K562 (cell line): ENCODE measurements at regions not wholly inside any gene's neighbourhood (a gene's known extent, or its start where the extent isn't known, plus 50 kb on each side); places are given as distances from the start of the nearest gene placed in this dataset.

Experiments used
- ATAC-seq: fragments of 200-7000 bp; cut with Tn5 transposase; 3 replicates; pipeline ENCODE4 v1.9.1; 2020; ENCODE audit warnings: moderate library complexity
- BruUV-seq: library from RNA; stranded (reverse); fragments of 400-500 nt; replicated peaks from 2 replicates; lab custom pipeline; 2021; lab: Mats Ljungman, UMichigan
- CTCF ChIA-PET: fragments of 300-600 bp; formaldehyde crosslinking; extraction: SDS; loops from one replicate; lab custom pipeline; 2021; ENCODE audit warnings: low intra/inter-chr PET ratio; lab: Yijun Ruan, JAX
- POLR2A ChIA-PET: fragments of 300-600, 350-650 bp; sonication (Branson Sonifier 250); formaldehyde crosslinking; extraction: SDS; loops from one replicate; lab custom pipeline; 2021; ENCODE audit warnings: antibody characterized with exemption, inconsistent platforms; lab: Yijun Ruan, JAX
- DNase-seq, 4 experiments: peaks; one replicate each; pipeline versions ENCODE4 v3.0.0 to v3.0.0-alpha.2; 2011 to 2018; ENCODE audit warnings: low spot score in 3 of 4, mixed read lengths in 3 of 4; ENCODE audit errors: extremely low read depth in 1 of 4
- FAIRE-seq: peaks from 2 replicates; lab custom pipeline; 2011; peaks lifted over from hg19 to GRCh38; lab: Jason Lieb, UNC
- H2AFZ ChIP-seq: 2 replicates; pipeline ENCODE4 v1.6.0; 2011; ENCODE audit warnings: low read depth, low read length, control low read depth, inconsistent platforms
- H3K27ac ChIP-seq: fragments of 200-600 bp; 3 replicates; pipeline ENCODE4 v1.8.0; 2011; ENCODE audit warnings: low read depth, mild to moderate bottlenecking, control low read depth, inconsistent platforms, low read length, moderate library complexity, mixed read lengths; ENCODE audit errors: extremely low read depth
- H3K27me3 ChIP-seq, 2 experiments: fragments of 300-600 bp in 1 of 2; 2 replicates in 1 of 2; 3 replicates in 1 of 2; pipeline versions ENCODE4 v1.6.0 to v1.8.0; 2011; ENCODE audit warnings: inconsistent platforms in 2 of 2, low read length in 2 of 2, mild to moderate bottlenecking in 1 of 2, mixed read lengths in 1 of 2, moderate library complexity in 1 of 2; ENCODE audit not compliant: control insufficient read depth in 2 of 2, insufficient read depth in 2 of 2
- H3K36me3 ChIP-seq: fragments of 300-600 bp; 3 replicates; pipeline ENCODE4 v1.8.0; 2011; ENCODE audit warnings: mild to moderate bottlenecking, low read length, inconsistent platforms; ENCODE audit not compliant: control insufficient read depth, insufficient read depth
- H3K4me1 ChIP-seq, 2 experiments: fragments of 200-600 bp in 1 of 2; replicated peaks in 1 of 2; 2 replicates in 1 of 2; 3 replicates in 1 of 2; pipeline versions ENCODE4 v1.5.1 to v1.8.0; 2011; ENCODE audit warnings: inconsistent platforms in 2 of 2, low read length in 2 of 2, mild to moderate bottlenecking in 1 of 2, mixed read lengths in 1 of 2, moderate library complexity in 1 of 2; ENCODE audit not compliant: control insufficient read depth in 2 of 2, insufficient read depth in 2 of 2
- H3K4me2 ChIP-seq: 2 replicates; pipeline ENCODE4 v1.6.1; 2011; ENCODE audit warnings: low read length, control low read depth, inconsistent platforms, mixed read lengths; ENCODE audit not compliant: insufficient read depth
- H3K4me3 ChIP-seq: fragments of 200-600 bp; sonication (generic), shearing (Covaris generic); 2 replicates; pipeline ENCODE4 v1.5.1; 2016; ENCODE audit warnings: control low read depth, inconsistent platforms
- H3K79me2 ChIP-seq: fragments of 200-600 bp; 3 replicates; pipeline ENCODE4 v1.8.0; 2011; ENCODE audit warnings: low read length, inconsistent platforms; ENCODE audit not compliant: control insufficient read depth, insufficient read depth
- H3K9ac ChIP-seq, 2 experiments: 2 replicates each; pipeline versions ENCODE4 v1.6.0 to v1.6.1; 2011; ENCODE audit warnings: low read depth in 2 of 2, low read length in 2 of 2, control low read depth in 1 of 2, inconsistent platforms in 1 of 2, mild to moderate bottlenecking in 1 of 2, mixed read lengths in 1 of 2; ENCODE audit not compliant: insufficient read depth in 1 of 2
- H3K9me1 ChIP-seq: one replicate; pipeline ENCODE4 v1.6.0; 2011; ENCODE audit warnings: inconsistent platforms, mild to moderate bottlenecking, low read length, moderate library complexity; ENCODE audit not compliant: control insufficient read depth, insufficient read depth
- H3K9me3 ChIP-seq: replicated peaks from 2 replicates; pipeline ENCODE4 v1.5.1; 2011; ENCODE audit warnings: low read depth, low read length, inconsistent platforms; ENCODE audit not compliant: control insufficient read depth, insufficient read depth
- H4K20me1 ChIP-seq: replicated peaks from 2 replicates; pipeline ENCODE4 v1.6.1; 2011; ENCODE audit warnings: low read length, inconsistent platforms, mixed read lengths; ENCODE audit not compliant: control insufficient read depth, insufficient read depth
- CBX8 ChIP-seq: fragments of 200-600 bp; sonication (generic); IDR thresholded peaks from 2 replicates; pipeline ENCODE4 v1.6.1; 2012; ENCODE audit warnings: borderline replicate concordance, mixed run types, low read depth, mild to moderate bottlenecking, moderate library complexity, mixed read lengths, low read length, control low read depth, inconsistent platforms; ENCODE audit not compliant: poor library complexity, severe bottlenecking; ENCODE audit errors: extremely low read depth
- CXXC5 ChIP-seq: fragments of 250-450 bp; sonication (Bioruptor Pico); IDR thresholded peaks from 2 replicates; pipeline ENCODE4 v1.8.0; 2022; ENCODE audit warnings: inconsistent platforms, mild to moderate bottlenecking, moderate library complexity
- EHMT2 ChIP-seq: fragments of 450-650 bp; IDR thresholded peaks from 2 replicates; pipeline ENCODE4 v1.6.1; 2018; ENCODE audit warnings: antibody characterized with exemption
- HNRNPH1 ChIP-seq: fragments of 200-400 bp; formaldehyde crosslinking; optimal IDR thresholded peaks from 2 replicates; pipeline ENCODE3; 2017; ENCODE audit warnings: low read depth, mild to moderate bottlenecking, low read length, moderate library complexity
- PHB2 ChIP-seq: fragments of 450-650 bp; IDR thresholded peaks from 2 replicates; pipeline ENCODE4 v1.6.1; 2017; ENCODE audit warnings: low read depth
- TAL1 ChIP-seq: fragments of 450-650 bp; IDR thresholded peaks from 2 replicates; pipeline ENCODE4 v1.6.1; 2016; ENCODE audit warnings: mild to moderate bottlenecking
- ZNF12 ChIP-seq: sonication (generic); formaldehyde crosslinking; IDR thresholded peaks from 2 replicates; pipeline ENCODE4 v1.4.0; 2020; ENCODE audit warnings: mild to moderate bottlenecking, missing genetic modification reagents
- WGBS: fragments of 100-300 bp; shearing (Covaris generic); methylation state at CpG from one replicate; pipeline ENCODE4 v1.1.6; 2016; ENCODE audit warnings: low coverage, mixed read lengths; ENCODE audit not compliant: insufficient coverage; ENCODE audit errors: missing lambda C conversion rate; 5-methylcytosine and 5-hydroxymethylcytosine counted together
- in situ Hi-C: fragments of 300-500 bp; cut with MboI; formaldehyde crosslinking; loops from 4 replicates; pipeline ENCODE4 v1.15.0; 2018; ENCODE audit warnings: inconsistent platforms, mixed read lengths
- intact Hi-C: fragments of 100-400 bp; cut with micrococcal nuclease; formaldehyde crosslinking; loops from 2 replicates; pipeline ENCODE4 v1.14.2; 2022
- TF ChIP-seq, protein P1 (sequence below): sonication (generic); formaldehyde crosslinking; IDR thresholded peaks from 2 replicates; pipeline ENCODE4 v1.8.0; 2023; ENCODE audit warnings: mild to moderate bottlenecking, missing genetic modification reagents
- TF ChIP-seq, protein P2 (sequence below): fragments of 250-450 bp; sonication (Bioruptor Pico); IDR thresholded peaks from 2 replicates; pipeline ENCODE4 v1.4.0; 2020; ENCODE audit warnings: mild to moderate bottlenecking, moderate library complexity, borderline replicate concordance

DNA sequence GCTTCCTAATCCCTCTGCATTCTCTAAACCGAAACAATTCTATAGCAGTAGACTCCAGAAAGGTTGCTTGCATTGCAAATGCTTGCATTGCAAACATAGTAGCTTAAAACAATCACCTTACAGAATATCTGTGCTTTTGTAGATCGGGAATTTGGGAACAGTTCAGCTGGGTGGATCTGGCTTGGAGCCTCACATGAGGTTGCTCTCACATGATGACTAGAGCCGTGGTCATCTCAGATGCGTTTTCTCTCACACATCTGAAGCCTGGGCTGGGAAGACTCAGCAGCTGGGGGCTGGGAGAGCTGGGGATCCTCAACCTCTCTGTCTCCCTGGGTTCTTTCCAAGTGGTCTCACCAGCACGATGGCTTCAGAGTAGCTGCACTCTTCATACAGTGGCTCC lies 127.8 kb downstream of the MSX2 start:
- Histone ChIP-seq H3K27ac (no peak overlapping the region), H2AFZ (no peak overlapping the region), H3K4me1 (no peaks in the 10 kb centered on the region), H3K79me2 (no peaks in the 10 kb centered on the region), H3K4me2 (no peak overlapping the region), H4K20me1 (no peaks in the 10 kb centered on the region; the same call in 1 of the 2 replicates), H3K4me3 (no peak overlapping the region), H3K9me1 (no peaks in the 10 kb centered on the region), H3K27me3 (peaks cover 0 to 4% of the 10 kb centered on the region in 2 experiments; a peak in 1 of 5 replicates), H3K9me3 (no peaks in the 10 kb centered on the region), H3K36me3 (no peaks in the 10 kb centered on the region), H3K9ac (no peak overlapping the region)
- no peak for TF ChIP-seq PHB2
- no peak for DNase-seq
- intact Hi-C loops = no loop called here
- in situ Hi-C loops = no loop called here
- no TSS peak for BruUV-seq
- FAIRE-seq = no peak
- ChIA-PET POLR2A (no interaction called here), CTCF (no interaction called here)
- 0% methylated on average over 5 of the region's 5 CpGs for WGBS
- no peak for ATAC-seq

DNA sequence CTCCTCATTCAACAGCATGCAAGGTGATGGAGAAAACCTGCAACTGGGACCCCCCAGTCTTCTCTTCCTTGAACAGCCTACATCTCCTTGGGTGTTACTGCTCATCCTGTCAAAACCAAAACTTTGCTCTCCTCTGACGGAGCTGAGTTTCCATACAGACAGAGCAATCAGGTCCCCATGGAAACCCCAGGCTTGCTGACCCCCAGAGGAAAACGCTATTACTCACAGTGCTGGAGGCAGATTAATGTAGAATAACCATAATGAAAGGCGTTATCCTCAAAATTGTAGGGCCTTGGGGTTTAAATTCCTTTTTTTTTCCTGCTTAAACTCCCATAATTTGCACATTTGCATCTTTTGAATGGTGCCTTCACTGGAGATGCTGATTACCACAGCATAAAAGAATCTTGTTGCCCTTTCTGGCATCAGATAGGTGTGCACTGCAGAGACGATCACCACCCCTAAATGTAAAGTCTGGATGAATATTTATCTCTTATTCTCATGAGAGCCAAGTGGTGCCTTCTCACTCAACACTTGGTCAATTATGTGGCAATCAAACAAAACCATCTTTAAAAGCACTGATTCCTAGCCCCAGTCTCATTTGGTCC lies 126.3 kb downstream of the MSX2 start:
- intact Hi-C loops = no loop called here
- 2% methylated on average over 4 of the region's 4 CpGs for WGBS
- Histone ChIP-seq H3K36me3 (no peaks in the 10 kb centered on the region), H2AFZ (no peak overlapping the region), H3K79me2 (no peaks in the 10 kb centered on the region), H3K27me3 (peaks cover 0 to 4% of the 10 kb centered on the region in 2 experiments; a peak in 1 of 5 replicates), H3K27ac (no peak overlapping the region), H4K20me1 (no peaks in the 10 kb centered on the region; the same call in 1 of the 2 replicates), H3K9ac (no peak overlapping the region), H3K4me1 (no peaks in the 10 kb centered on the region), H3K4me3 (no peak overlapping the region), H3K9me1 (no peaks in the 10 kb centered on the region), H3K9me3 (no peaks in the 10 kb centered on the region), H3K4me2 (no peak overlapping the region)
- CTCF ChIA-PET = no interaction called here
- no peak for ATAC-seq
- in situ Hi-C loops = no loop called here
- POLR2A ChIA-PET = no interaction called here
- no TSS peak for BruUV-seq
- no peak for FAIRE-seq
- DNase-seq = no peak
- no peak for TF ChIP-seq CBX8
- TF ChIP-seq EHMT2 = no peak
- TF ChIP-seq TAL1 = no peak
- TF ChIP-seq CXXC5 (CRISPR knock-in tag) = no peak
- TF ChIP-seq ZNF12 (CRISPR knock-in tag) = no peak
- TF ChIP-seq, protein P1, sequence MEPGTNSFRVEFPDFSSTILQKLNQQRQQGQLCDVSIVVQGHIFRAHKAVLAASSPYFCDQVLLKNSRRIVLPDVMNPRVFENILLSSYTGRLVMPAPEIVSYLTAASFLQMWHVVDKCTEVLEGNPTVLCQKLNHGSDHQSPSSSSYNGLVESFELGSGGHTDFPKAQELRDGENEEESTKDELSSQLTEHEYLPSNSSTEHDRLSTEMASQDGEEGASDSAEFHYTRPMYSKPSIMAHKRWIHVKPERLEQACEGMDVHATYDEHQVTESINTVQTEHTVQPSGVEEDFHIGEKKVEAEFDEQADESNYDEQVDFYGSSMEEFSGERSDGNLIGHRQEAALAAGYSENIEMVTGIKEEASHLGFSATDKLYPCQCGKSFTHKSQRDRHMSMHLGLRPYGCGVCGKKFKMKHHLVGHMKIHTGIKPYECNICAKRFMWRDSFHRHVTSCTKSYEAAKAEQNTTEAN = no peak
- TF ChIP-seq, protein P2, sequence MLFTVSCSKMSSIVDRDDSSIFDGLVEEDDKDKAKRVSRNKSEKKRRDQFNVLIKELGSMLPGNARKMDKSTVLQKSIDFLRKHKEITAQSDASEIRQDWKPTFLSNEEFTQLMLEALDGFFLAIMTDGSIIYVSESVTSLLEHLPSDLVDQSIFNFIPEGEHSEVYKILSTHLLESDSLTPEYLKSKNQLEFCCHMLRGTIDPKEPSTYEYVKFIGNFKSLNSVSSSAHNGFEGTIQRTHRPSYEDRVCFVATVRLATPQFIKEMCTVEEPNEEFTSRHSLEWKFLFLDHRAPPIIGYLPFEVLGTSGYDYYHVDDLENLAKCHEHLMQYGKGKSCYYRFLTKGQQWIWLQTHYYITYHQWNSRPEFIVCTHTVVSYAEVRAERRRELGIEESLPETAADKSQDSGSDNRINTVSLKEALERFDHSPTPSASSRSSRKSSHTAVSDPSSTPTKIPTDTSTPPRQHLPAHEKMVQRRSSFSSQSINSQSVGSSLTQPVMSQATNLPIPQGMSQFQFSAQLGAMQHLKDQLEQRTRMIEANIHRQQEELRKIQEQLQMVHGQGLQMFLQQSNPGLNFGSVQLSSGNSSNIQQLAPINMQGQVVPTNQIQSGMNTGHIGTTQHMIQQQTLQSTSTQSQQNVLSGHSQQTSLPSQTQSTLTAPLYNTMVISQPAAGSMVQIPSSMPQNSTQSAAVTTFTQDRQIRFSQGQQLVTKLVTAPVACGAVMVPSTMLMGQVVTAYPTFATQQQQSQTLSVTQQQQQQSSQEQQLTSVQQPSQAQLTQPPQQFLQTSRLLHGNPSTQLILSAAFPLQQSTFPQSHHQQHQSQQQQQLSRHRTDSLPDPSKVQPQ (CRISPR knock-in tag) = no peak
- no peak for TF ChIP-seq HNRNPH1
